ENCODE measurements at regions not wholly inside any gene's neighbourhood (a gene's known extent, or its start where the extent isn't known, plus 50 kb on each side); places are given as distances from the start of the nearest gene placed in this dataset.

GRCh38 chr15:46120713-46121112 lies 485.9 kb downstream of the SQOR start:
- no peak for DNase-seq

GRCh38 chr15:46121441-46121840 lies 486.6 kb downstream of the SQOR start:
- no peak for DNase-seq

DNA sequence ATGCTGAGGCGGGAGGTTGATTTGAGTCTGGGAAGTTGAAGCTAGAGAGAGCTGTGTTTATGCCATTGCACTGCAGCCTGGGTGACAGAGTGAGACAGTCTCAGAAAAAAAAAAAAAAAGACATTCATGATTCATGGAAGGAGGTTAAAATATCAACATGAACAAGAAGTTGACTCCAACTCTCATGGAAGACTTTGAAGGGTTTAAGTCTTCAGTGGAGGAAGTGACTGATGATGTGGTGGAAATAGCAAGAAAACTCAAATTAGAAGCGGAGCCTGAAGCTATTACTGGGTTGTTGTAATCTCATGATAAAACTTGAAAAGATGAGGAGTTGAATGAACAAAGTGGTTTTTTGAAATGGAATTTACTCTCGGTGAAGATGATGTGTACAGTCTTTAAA lies 491.8 kb downstream of the SQOR start:
- no peak for DNase-seq

DNA sequence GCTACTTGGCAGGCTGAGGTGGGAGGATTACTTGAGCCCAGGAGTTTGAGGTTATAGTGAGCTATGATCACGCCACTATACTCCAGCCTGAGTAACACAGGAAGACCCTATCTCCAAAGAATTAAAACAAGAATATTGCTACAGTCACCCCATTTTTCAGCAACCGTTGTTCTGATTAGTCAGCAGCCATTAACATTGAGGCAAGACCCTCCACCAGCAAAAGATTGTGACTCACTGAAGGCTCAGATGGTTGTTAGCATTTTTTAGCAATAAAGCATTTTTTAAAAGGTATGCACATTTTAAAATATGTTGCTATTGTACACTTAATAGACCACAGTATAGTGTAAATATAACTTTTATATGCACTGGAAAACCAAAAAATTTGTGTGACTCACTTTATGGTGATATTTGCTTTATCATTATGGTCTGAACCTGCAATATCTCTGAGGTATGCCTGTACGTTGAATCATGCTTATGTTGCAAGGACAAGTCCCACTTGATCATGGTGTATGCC lies 492.6 kb downstream of the SQOR start:
- DNase-seq: no peak

GRCh38 chr15:46129145-46129544 lies 494.3 kb downstream of the SQOR start:
- no peak for DNase-seq

DNA sequence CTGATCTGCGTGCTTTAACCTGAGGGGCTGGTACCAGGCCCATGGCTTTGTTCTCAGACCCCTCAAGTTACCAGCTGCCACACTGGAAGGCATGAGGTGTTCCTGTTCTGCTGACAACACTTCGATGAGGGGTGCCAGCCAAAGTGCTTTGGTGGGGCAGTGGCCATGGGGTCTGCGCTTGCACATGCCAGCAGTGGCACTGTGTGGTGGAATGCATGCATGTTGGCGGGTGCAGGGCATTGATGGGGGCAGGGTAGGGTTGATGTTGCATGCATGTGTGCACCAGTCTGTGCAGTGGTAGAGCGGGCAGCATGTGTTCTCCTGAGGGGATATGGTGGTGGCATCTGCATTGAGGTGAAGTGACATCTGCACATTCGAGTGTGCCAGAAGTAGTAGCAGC lies 497.0 kb downstream of the SQOR start:
- no peak for DNase-seq

DNA sequence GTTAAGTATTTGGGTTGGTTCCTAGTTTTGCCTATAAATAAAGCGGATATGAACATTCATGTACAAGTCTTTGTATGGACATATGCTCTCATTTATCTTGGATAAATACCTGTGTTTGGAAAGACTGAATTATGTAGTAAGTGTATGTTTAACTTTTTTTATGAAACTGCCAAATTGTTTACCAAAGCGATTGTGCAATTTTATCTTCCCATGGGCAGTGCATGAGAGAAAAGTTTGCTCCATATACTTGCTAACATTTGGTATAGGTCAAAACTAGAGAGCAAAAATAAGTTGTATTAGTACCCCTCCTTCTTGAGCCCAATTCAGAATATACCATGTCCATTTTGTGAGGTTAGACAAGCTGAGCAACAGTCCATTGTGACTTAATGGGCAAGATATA lies 502.6 kb downstream of the SQOR start:
- DNase-seq: no peak

- DNase-seq: no peak
These were observed 511.2 kb downstream of the SQOR start for GRCh38 chr15:46146002-46146401.

GRCh38 chr15:46146915-46147314 lies 512.1 kb downstream of the SQOR start:
- no peak for DNase-seq

DNA sequence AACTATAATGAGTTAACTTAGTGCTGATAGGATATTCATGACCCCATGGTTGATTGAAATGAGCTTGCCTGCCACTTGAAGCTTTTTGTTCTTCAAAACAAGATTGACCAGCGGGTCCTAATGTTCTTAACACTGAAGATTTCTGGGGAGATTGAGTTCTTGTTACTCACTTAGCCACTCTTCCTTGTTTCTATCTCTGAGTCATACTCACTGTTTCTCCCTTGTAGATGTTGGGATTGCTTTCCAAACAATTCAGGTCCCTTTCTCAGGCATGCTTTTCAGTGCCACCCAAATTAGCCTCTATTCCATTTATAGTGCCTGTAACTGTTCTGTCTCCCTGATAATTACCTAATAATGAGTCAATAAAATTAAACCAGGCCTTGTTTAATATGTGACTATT lies 517.0 kb downstream of the SQOR start:
- DNase-seq: no peak

DNA sequence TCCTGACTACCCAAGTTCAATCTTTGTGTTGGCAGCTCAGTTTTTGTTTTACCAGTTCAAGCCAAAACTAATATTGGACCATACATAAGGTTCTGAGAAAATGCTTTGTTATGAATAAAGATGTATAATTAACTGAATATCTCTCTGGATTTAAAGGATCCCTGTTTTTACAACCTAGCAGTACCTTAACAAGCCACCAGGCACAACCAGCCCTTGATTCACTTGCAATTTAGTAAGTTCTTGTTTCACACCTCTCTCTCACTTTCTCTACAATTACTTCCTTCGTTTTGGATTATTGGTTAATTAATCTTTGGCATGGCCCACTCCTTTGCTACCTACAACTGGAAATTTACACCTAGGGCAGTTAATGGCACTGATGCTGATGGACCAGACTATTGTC lies 531.9 kb downstream of the SQOR start:
- DNase-seq: no peak

GRCh38 chr15:46170326-46170725 lies 535.5 kb downstream of the SQOR start:
- no peak for DNase-seq

- no peak for DNase-seq
These were observed 539.3 kb downstream of the SQOR start for GRCh38 chr15:46174122-46174521.

DNA sequence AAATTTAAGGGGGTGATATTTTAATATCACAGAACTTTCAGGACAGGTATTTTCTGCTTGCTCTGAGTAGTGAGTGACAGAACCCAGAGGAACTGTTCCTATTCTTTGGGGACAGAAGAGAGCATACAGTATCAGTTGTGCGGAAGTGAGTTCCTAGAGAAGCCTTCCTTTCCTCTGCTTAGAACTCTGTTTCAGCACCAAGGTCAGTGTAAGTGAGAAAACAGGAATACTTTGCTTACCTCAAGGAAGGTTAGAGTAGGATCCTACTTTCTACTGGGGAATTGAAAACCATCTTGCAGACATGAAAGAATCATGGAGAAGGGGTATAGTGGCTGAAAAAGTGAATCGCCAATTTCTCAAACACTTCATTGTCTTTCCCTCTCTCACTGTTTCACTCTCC lies 542.4 kb downstream of the SQOR start:
- DNase-seq: no peak

DNA sequence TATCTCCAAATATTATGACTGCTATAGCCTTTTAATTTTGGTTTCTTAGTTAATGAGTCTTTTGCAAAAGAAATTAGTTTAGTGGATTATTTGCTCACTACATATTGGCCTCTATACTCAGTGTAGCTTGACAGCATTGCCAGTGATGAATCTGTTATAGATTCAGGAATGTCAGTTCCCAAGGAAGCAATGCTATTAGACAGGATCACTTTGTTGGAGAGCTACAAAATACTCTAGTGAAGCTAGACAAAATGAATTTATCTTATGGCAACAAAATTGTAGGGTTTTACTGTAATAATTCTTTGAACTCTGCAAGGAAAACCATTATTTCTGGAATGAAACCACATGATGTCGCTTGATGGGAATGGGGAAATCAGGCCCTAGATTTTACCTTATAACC lies 543.3 kb downstream of the SQOR start:
- DNase-seq: no peak

DNA sequence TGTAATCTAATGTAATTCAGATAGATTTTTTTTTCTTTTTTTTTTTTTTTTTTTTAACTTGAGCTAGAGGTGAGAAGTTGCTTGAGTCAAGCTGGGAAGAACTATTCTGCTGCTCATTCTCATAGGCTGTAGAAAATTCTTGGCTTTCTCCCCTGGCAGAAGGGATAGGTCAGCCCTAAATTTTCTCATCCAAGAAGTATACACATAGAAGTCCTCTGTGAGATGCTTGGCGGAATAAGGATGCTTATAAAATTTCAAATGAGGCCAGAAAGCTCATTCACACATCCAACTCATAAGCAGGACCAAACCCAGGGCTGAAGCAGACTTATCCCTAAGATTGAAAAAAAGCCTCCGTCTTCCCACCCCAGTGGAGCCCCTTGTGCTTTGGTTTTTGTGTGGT lies 572.5 kb downstream of the SQOR start:
- DNase-seq: no peak

GRCh38 chr15:46213551-46213950 lies 578.7 kb downstream of the SQOR start:
- DNase-seq: no peak

DNA sequence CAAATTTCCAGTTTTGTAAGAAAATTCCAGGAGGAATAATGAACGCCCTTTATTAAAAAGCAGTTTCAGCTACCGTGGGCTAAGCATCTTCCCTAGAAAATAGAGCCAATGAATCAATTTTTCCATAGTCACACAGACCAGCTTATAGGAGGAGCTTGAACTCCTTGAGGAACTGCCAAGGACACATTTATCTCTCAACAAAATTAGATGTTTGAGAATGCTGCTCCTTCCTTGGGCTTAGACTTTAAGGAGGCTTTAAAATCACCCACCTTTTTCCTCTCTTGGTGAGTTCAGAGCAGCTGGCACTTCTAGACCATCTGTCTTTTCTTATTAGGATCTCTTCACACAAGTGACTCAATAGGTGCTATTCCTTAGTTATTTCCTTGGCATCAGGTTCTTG lies 588.0 kb downstream of the SQOR start:
- DNase-seq: no peak

GRCh38 chr15:46229263-46229662 lies 594.4 kb downstream of the SQOR start:
- DNase-seq: no peak

DNA sequence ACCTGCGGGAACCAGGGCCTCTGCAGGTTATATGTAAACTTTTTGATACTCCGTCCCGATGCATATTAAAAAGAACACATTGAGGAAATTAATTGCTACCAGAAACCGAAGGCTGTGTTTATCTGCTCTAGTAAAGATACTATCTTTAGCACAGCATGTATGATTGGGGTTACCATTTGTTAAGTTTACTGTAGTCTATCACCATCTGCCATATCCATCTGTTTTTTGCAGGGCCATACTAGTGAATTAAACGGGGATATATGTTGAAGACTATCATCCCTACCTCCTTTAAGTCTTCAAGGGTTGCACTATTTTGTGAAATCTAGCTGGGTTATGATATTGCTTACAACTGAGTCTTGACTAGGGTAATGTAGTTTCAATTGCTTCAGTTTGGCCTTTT lies 597.0 kb downstream of the SQOR start:
- DNase-seq: peak; percentile 73

DNA sequence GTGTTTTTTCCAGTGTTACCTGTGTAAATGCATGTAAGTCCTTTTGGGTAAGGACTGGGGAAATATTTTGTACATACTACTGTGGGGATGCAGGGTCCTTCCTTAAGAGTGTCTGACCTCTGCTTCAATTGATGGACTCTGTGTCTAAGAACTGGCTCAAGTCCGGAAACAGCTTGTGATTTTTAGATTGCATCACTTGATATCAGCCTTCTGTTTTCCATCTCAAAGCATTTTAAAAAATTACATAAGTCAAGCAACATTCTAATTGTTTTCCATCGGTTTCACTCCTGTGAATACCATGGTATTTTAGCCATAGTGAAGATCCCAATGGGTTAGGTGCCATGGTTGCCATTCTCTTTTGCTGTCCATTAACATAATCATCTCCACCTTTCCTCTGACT lies 597.6 kb downstream of the SQOR start:
- DNase-seq: no peak

DNA sequence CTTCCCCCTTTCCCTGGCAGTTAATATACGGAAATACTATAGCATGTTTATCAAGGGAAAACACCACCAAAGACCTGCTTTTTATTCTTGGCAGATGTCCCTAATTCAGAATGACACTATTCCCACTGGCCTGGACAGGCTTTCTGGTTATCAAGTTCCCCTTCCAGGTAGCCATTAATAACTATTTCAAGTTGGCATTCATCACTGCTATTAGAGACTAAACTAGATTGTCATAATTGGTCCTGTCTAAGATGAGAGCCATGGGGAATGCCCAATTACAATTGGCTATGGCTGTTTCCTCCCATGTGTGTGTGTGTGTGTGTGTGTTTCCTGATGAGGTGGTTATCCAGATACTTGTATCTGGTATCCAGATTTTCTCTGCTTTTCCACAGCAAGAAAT lies 608.1 kb downstream of the SQOR start:
- DNase-seq: no peak

- DNase-seq: peak; percentile 83
These were observed 617.1 kb downstream of the SQOR start for GRCh38 chr15:46251903-46252302.

GRCh38 chr15:46258056-46258455 lies 623.2 kb downstream of the SQOR start:
- DNase-seq: no peak

DNA sequence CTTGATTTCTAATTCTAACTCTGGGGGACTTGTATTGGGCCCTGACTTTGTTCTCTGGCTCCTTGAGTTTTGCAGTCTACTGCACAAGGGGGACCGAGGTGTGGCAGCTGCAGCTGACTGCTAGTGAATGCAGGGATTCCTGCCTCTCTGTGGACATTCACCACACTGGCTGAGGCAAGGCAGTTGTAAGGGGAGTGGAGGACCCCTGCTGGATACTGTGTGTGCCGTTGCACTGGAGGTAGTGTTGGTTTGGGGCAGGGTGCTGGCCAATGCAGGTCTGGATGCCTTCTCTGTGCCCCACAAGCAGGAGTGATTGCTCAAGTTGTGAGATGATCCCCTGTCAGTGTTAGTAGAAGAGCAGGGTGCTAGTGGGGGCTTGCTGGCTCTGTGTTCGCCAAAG lies 626.1 kb downstream of the SQOR start:
- DNase-seq: peak; percentile 39
